ENCODE measurements at regions not wholly inside any gene's neighbourhood (a gene's known extent, or its start where the extent isn't known, plus 50 kb on each side); places are given as distances from the start of the nearest gene placed in this dataset.

DNA sequence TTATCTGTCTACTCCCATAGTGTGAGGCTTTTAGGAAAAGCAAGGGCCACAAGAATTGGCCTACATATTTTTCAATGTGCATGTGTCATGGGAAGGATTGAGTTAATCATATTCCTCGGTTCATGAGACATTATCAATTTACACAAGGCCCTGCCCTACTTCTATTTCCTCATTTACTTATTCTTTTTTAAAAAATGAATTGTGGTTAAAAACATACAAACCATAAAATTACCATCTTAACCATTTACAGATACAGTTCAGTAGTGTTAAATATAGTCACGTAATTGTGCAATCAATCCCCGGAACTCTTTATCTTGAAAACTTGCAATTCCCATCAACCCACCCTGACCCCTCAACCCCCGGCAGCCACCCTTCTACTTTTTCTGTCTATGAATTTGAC is 284.0 kb upstream of the GADL1 start (continued):
- TF ChIP-seq REST (IDR thresholded peaks at IDR 0.05; ENCODE audit: unreplicated experiment), result no peak
- TF ChIP-seq EZH2phosphoT487 (IDR thresholded peaks at IDR 0.05; ENCODE audit: unreplicated experiment), result no peak
- TF ChIP-seq, protein P1, sequence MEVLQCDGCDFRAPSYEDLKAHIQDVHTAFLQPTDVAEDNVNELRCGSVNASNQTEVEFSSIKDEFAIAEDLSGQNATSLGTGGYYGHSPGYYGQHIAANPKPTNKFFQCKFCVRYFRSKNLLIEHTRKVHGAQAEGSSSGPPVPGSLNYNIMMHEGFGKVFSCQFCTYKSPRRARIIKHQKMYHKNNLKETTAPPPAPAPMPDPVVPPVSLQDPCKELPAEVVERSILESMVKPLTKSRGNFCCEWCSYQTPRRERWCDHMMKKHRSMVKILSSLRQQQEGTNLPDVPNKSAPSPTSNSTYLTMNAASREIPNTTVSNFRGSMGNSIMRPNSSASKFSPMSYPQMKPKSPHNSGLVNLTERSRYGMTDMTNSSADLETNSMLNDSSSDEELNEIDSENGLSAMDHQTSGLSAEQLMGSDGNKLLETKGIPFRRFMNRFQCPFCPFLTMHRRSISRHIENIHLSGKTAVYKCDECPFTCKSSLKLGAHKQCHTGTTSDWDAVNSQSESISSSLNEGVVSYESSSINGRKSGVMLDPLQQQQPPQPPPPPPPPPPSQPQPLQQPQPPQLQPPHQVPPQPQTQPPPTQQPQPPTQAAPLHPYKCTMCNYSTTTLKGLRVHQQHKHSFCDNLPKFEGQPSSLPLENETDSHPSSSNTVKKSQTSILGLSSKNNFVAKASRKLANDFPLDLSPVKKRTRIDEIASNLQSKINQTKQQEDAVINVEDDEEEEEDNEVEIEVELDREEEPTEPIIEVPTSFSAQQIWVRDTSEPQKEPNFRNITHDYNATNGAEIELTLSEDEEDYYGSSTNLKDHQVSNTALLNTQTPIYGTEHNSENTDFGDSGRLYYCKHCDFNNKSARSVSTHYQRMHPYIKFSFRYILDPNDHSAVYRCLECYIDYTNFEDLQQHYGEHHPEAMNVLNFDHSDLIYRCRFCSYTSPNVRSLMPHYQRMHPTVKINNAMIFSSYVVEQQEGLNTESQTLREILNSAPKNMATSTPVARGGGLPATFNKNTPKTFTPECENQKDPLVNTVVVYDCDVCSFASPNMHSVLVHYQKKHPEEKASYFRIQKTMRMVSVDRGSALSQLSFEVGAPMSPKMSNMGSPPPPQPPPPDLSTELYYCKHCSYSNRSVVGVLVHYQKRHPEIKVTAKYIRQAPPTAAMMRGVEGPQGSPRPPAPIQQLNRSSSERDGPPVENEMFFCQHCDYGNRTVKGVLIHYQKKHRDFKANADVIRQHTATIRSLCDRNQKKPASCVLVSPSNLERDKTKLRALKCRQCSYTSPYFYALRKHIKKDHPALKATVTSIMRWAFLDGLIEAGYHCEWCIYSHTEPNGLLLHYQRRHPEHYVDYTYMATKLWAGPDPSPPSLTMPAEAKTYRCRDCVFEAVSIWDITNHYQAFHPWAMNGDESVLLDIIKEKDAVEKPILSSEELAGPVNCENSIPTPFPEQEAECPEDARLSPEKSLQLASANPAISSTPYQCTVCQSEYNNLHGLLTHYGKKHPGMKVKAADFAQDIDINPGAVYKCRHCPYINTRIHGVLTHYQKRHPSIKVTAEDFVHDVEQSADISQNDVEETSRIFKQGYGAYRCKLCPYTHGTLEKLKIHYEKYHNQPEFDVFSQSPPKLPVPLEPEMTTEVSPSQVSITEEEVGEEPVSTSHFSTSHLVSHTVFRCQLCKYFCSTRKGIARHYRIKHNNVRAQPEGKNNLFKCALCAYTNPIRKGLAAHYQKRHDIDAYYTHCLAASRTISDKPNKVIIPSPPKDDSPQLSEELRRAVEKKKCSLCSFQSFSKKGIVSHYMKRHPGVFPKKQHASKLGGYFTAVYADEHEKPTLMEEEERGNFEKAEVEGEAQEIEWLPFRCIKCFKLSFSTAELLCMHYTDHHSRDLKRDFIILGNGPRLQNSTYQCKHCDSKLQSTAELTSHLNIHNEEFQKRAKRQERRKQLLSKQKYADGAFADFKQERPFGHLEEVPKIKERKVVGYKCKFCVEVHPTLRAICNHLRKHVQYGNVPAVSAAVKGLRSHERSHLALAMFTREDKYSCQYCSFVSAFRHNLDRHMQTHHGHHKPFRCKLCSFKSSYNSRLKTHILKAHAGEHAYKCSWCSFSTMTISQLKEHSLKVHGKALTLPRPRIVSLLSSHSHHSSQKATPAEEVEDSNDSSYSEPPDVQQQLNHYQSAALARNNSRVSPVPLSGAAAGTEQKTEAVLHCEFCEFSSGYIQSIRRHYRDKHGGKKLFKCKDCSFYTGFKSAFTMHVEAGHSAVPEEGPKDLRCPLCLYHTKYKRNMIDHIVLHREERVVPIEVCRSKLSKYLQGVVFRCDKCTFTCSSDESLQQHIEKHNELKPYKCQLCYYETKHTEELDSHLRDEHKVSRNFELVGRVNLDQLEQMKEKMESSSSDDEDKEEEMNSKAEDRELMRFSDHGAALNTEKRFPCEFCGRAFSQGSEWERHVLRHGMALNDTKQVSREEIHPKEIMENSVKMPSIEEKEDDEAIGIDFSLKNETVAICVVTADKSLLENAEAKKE (CRISPR knock-in tag; IDR thresholded peaks at IDR 0.05), result no peak
- TF ChIP-seq STAT1 (IDR thresholded peaks at IDR 0.05; ENCODE audit: unreplicated experiment), result no peak
- no peak for TF ChIP-seq CREB1 (CRISPR knock-in tag; IDR thresholded peaks at IDR 0.05; ENCODE audit: low read depth)

- DNase-seq (ENCODE audit: low spot score) (no peak), ATAC-seq (no peak)
- TF ChIP-seq EZH2phosphoT487 (IDR thresholded peaks at IDR 0.05; ENCODE audit: unreplicated experiment), result no peak
- H3K27me3 ChIP-seq (ENCODE audit: insufficient read depth), result no peaks in the 10 kb centered on the region
- no peak overlapping the region for H2AFZ ChIP-seq
- Mint-ChIP-seq H3K9me3 (no peaks in the 10 kb centered on the region), H3K36me3 (ENCODE audit: low read depth) (no peaks in the 10 kb centered on the region), H3K4me3 (no peak overlapping the region), H3K27ac (no peak overlapping the region), H3K27me3 (ENCODE audit: insufficient read depth, low read depth, poor library complexity) (peaks cover 2% of the 10 kb centered on the region), H3K4me1 (peaks cover 2% of the 10 kb centered on the region; the same call in 1 of the 3 replicates)
- no peaks in the 10 kb centered on the region for H3K79me2 ChIP-seq (replicated peaks; ENCODE audit: insufficient read depth)
- H3K9me2 ChIP-seq (ENCODE audit: insufficient read depth), result no peaks in the 10 kb centered on the region
- no peaks in the 10 kb centered on the region for H3F3A ChIP-seq (replicated peaks; ENCODE audit: low read depth)
- H3K4me2 ChIP-seq, result no peak overlapping the region
- no peak overlapping the region for H3K4me3 ChIP-seq
- no peaks in the 10 kb centered on the region for H3K36me3 ChIP-seq (ENCODE audit: insufficient read depth)
- H3K27ac ChIP-seq (ENCODE audit: low read depth), result no peak overlapping the region
- H3K4me1 ChIP-seq (ENCODE audit: insufficient read depth), result no peaks in the 10 kb centered on the region
- H4K20me1 ChIP-seq (replicated peaks; ENCODE audit: insufficient read depth), result no peaks in the 10 kb centered on the region
Measured at GRCh38 chr3:31179768-31180167, 285.3 kb upstream of the GADL1 start.
